ENCODE measurements at regions not wholly inside any gene's neighbourhood (a gene's known extent, or its start where the extent isn't known, plus 50 kb on each side); places are given as distances from the start of the nearest gene placed in this dataset.
A peak's percentile ranks its signal among the peaks of the same experiment; 100 is the strongest.
"Not testable (repeated sequence)": the region's sequence is repeated elsewhere in the genome, so short reads cannot be mapped to it uniquely, and the experiment has no call there.

DNA sequence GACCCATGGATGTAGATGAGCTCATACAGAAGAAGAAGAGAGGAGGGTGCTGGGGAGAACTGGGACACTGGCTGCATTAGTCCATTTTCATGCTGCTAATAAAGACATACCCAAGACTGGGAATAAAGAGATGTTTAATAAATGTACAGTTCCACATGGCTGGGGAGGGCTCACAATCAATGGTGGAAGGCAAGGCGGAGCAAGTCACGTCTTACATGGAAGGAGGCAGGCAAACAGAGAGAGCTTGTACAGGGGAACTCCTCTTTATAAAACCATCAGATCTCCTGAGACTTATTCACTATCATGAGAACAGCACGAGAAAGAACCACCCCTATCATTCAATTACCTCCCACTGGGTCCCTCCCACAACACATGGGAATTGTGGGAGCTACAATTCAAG lies 625.5 kb downstream of the MATN1 start:
- not testable (repeated sequence) for DNase-seq (ENCODE audit: low read depth)

DNA sequence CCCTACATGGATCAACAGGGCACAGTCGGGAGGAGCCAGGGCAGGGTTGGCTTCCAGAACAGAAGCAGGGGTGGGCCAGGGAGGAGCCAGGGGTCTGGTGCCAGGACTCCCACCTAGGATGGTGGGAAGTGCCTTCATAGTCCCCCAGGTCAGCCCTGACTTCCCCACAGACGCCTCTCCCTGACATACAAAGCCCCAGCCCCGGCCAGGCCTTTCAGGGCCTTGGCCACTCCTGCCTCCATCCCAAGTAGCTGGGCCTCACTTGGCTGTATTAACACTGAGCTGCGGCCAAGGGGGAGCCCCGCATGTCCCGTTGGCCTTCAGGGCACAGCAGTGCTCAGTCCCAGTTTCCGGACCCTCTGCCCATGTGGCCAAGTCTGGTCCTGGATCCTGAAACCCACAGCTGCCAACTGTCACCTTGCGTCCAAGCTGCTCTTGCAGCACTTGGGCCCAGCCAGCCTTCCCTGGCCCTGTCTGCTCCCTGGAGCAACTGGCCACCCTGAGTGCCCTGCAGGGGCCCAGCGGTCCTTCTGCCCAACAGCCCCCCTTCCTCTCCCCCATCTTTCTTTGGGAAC lies 627.8 kb downstream of the MATN1 start:
- DNase-seq (ENCODE audit: low read depth) = no peak

DNA sequence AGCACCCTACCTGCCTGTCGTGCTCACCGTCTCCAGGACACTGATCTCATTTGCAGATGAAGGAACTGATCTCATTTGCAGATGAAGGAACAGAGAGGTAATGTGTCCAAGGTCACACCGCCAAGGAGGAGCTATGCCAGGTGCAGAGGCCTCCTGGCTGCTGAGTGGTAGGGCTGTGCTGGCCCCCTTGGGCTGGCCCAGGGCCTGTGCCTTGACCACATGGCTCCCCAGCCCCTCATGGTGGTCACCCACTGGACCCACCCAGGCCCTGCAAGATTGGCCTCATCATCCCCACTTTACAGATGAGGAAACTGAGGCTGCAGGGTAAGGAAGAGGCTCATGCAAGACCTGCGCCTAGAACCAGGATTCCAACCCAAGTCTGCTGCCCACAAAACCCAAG lies 628.3 kb downstream of the MATN1 start:
- DNase-seq (ENCODE audit: low read depth) = no peak

- no peak for DNase-seq (ENCODE audit: low read depth)
Observed at GRCh38 chr1:30092051-30092858, 631.1 kb downstream of the MATN1 start.

DNA sequence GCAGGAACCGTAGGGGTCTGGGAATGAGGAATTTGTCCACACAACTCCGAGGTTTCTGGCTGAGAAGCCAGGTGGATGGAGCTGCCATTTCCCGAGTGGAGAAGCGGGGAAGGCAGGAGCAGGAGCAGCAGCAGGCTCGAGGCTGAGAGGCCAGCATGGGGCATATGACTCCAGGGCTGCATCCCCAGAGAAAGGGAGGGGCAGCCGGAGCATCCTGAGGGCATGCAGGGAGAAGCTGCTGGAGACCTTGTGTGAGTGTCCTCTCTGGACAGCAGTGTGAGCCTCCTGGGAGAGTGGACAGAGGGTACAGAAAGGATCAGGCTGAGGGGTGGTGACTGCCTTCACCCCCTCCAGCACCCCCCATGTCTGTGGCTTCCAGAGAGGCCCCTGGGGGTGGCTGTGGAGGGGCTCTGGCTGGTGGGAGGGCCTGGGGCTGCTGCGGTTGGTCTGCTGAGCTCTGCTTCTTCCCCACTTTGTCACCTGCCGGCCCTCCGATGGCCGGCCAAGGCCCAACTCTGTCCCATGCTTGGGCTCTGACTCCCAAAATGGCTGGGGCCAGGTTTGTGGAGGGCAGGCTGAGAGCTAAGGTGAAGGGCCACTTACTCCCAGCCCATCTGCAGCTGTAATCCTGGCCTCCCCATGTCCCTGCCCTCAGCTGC lies 633.1 kb downstream of the MATN1 start:
- DNase-seq (ENCODE audit: low read depth) = no peak

DNA sequence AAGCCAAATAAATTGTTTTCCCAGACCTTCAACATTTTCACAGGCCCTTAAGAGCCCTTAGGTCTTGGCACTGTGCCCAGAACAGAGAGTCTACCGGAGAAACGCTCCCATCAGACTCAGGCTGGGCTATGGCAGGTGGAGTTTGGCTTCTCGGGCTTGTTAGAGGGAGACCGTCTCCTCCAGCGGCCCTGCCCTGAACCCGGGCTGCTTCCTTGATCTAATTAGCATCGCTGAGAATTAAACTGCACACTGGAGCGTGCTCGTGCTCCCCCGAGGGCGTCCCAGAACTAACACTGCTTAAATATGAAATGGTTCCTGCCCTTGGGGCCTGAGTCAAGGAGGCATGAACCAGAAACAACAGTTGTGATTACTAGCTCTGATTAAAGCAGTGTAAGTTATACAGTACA lies 634.4 kb downstream of the MATN1 start:
- peak; percentile 26 for DNase-seq (ENCODE audit: low read depth)

GRCh38 chr1:30088594-30088993 lies 634.8 kb downstream of the MATN1 start:
- no peak for DNase-seq (ENCODE audit: low read depth)

DNA sequence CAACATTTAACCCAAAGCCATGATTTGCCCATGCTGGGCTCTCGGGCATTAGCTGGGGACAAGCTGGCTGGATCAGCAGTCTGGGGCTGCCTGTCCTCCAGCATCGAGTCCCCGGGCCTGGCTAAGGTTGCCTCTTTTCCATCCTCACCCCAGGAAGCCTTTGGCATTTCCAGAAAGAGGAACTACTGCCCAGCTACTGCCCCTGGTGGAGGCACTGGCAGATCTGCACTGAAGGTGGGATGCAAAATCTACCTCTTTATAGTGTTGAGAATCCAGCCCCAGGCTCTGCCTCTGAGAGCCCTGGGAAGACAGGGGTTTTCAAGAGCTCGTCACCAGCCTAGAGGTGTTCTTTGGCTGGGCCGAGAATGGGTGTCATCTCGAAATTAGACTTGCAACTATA lies 635.9 kb downstream of the MATN1 start:
- peak; percentile 33 for DNase-seq (ENCODE audit: low read depth)

GRCh38 chr1:30085811-30086770 lies 637.3 kb downstream of the MATN1 start:
- no peak for DNase-seq (ENCODE audit: low read depth)

GRCh38 chr1:30084909-30085571 lies 638.3 kb downstream of the MATN1 start:
- no peak for DNase-seq (ENCODE audit: low read depth)

DNA sequence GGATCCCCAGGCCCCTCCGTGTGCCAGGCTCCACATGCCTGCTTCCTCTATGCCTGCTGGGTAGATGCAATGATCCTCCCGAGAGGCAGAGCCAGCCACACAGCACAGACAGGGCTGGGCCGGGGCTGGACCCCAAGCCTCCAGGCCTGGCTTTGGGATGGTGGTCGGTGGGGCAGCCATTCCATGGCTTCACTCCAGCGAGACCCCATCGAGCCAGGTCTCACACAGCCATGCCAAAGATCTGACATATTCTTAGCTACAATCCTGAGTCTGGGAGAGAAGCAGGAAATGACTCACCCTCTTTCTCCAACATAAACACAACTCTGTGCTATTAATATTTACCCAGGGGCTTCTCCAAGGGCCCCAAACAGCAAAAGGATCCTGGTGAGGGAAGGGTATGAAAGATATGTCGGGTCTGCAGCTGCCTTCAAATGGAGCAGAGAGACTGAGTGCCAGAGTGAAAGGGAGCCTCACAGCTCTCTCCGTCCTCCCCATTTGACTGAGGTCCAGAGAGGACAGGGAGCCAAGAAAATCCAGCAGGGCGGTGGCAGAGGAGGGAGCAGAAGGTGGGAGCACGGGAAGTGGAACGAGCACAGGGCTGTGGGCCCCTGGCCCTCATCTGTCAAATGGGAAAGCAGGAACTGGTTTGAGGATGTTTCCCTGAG lies 639.5 kb downstream of the MATN1 start:
- peak; percentile 76 for DNase-seq (ENCODE audit: low read depth)

DNA sequence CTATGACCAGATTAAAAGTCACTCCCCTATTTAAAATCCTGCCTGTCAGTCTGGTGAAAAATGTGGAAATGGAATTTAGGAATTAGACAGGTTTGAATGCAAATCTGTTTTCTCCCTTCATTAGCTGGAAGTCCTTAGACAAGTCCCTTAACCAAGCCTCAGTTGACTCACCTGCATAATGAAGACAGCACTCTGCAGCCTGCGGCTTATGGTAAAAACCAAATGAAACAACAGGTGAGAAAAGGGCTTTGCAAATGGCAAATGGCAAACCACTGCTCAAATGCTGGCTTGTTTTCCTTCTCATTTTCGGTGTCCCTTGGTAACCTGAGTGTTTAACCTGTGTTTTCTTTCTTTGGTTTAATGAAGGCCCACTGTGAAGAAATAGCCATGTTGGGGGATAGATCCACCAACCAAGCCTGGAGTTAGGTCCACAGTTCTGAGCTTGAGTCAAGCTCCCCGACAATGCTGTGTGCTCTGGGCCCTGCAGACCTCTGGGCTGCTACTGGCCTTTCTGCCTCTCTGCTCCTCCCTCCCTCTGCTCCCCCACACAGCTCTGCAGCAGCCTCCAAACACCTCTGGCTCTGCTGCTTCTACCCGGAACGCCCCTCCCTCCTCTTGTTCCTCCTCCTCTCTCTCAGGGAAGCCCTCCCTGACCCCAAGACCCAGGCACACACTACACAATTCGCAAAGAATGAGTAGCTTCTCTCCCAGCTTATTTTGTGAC lies 641.8 kb downstream of the MATN1 start:
- no peak for DNase-seq (ENCODE audit: low read depth)

- DNase-seq (ENCODE audit: low read depth) = not testable (repeated sequence)
Observed at GRCh38 chr1:30075916-30076315, 647.5 kb downstream of the MATN1 start.

GRCh38 chr1:30068787-30069472 lies 654.5 kb downstream of the MATN1 start:
- no peak for DNase-seq (ENCODE audit: low read depth)

GRCh38 chr1:30064547-30064946 lies 658.8 kb downstream of the MATN1 start:
- no peak for DNase-seq (ENCODE audit: low read depth)

DNA sequence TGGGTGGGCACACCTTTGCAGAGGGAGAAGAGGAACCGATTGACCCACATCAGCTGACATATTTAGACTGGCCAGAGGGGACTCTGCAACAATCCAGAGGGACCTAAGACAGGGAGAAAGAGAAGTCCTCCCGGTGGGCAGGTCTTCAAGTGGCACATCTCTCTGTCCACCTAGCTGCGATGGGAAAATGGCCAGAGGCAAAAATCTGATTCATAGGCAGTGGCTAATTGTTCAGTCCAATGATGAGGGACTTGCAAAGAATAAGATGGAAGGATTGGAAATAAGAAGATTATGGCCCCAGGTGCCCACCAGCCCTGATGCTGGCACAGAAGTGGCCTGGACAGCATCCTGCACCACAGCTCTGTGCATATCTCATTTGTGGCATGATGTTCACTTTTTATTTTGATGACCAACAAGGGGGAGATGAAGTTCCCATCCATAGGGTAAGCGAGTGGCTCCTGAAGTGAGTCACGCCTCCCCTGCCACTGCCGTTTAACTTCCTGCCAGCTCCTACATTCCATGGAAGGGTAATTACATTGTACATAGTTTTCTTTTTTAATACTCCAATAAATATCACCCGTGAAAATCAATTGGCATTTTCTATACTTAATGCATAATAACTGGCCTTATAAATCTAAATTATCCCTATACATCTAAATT lies 659.6 kb downstream of the MATN1 start:
- DNase-seq (ENCODE audit: low read depth) = peak; percentile 74

GRCh38 chr1:30061292-30062220 lies 661.8 kb downstream of the MATN1 start:
- DNase-seq (ENCODE audit: low read depth) = no peak

- no peak for DNase-seq (ENCODE audit: low read depth)
Observed at GRCh38 chr1:30060738-30061137, 662.6 kb downstream of the MATN1 start.

Measured in M059J (cell line).